HG02763 (cell line): ENCODE measurements at regions not wholly inside any gene's neighbourhood (a gene's known extent, or its start where the extent isn't known, plus 50 kb on each side); places are given as distances from the start of the nearest gene placed in this dataset.
A peak's percentile ranks its signal among the peaks of the same experiment; 100 is the strongest.
"Not testable (repeated sequence)": the region's sequence is repeated elsewhere in the genome, so short reads cannot be mapped to it uniquely, and the experiment has no call there.

Experiments
- ATAC-seq: cut with Tn5 transposase; IDR thresholded peaks from one replicate; pipeline ENCODE4 v1.9.1; 2021; ENCODE audit warnings: mild to moderate bottlenecking, moderate library complexity; ENCODE audit not compliant: unreplicated experiment

DNA sequence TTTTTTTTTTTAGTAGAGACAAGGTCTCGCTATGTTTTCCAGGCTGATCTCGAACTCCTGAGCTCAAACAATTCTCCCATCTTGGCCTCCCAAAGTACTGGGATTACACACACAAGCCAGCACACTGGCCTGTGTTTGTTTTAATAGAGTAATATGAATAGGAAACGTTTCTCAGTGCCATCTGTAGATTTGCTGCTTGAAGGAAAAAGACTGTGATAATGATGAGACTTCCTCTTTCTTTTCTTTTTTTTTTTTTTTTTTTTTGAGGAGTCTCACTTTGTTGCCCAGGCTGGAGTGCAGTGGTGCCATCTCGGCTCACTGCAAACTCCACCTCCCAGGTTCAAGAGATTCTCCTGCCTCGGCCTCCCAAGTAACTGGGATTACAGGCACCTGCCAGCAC lies 74.7 kb upstream of the ATL2 start:
- not testable (repeated sequence) for ATAC-seq

DNA sequence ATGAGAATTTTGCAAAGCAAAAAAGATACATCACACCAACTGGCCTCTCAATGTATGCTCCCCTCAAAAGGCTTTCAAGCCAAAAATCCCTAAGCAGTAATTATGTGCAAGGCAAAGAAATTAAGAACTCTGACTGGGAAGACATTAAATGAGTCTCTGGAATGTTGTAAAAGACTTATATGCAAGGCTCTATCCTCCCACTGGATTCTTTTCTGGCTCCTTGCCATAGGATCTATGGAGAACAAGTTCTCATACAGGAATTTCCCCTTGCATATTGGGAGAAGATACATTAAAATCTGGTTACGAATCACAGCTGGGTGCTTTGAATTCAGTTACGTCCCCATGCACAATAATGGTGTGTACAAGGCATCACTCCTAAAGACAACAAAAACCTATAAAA lies 73.4 kb upstream of the ATL2 start:
- ATAC-seq: no peak

DNA sequence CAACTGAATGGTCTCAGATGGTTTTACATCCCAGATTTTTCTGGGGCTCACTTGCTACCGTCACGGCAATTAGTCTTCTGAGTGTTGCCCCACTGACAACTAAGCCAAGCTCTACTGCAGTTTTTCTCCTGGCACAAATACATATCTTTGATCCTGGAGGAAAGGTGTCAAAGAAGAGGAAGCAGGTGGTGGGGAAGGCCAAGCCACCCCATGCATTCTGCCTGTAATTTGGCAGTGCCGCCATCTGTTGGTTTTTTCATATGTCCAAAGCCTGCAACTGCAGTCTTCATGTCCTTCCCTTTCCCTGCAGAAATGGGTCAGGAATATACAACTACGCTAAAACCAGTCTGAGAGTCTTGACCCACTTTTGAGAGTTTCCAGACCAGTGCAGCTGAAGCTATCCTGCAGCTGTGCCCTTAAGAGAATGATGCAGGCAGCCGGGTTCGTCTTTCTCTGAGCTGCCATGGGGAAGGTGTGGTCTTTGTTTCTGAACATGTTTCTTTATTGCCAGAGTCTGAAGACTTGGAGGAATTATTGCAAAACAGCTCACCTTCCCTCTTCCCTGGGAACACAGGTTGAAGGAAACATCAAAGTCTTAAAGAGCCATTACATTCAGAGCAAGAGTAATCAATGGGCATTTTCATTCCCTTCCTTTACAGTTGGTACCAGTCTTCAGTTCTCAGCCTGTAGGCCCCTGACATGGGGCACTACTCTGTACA lies 71.8 kb upstream of the ATL2 start:
- no peak for ATAC-seq

DNA sequence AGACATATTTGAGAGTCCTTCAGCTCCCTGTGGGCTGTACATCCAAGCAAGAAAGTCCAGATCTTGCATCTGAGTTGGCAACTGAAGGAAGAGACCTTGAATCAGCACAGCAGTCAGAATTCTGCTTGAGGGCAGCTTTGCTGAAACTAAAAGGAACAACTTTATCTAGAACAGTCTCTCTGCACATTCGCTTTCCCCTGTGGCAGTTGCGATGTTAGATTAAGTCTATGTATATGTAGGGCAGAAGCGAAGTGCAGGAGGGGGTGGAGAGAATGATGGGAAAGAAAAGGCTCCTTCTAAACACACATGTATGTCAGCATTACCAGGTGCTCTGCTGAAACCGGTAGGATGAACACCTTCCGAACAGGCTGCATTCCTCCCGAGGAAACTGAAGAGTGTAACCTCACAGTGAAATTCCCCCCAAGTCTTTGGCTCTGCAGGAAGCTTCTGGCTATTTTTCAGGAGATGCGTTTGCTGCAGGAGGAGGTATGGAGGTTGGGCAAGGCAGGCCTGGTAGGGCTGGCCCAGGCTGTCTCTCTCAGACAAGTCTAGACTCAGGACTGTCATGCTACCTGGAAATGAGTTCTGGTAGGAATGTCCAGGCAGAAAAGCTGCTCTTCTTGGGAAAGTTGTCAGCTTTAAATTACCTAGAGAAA lies 70.0 kb upstream of the ATL2 start:
- ATAC-seq: no peak

DNA sequence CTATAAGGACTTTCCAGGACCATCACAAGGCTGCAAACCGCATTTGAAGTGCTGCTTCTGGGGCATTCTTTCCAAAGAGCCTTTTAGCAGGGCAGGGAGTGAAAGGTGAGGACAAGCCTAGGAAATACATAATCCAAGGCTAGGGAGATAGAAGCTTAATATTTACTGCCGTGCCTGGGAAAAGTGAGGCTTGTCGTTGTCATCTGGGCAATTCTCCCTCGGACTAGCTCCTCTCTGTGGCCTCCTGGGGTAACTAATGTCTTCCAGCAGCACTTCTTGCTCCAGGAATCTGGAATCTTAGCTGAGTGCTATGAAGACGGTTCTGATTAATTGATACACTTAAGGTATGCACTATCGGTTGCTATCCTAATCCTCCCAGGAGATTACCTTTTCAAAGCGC lies 69.3 kb upstream of the ATL2 start:
- ATAC-seq: no peak

DNA sequence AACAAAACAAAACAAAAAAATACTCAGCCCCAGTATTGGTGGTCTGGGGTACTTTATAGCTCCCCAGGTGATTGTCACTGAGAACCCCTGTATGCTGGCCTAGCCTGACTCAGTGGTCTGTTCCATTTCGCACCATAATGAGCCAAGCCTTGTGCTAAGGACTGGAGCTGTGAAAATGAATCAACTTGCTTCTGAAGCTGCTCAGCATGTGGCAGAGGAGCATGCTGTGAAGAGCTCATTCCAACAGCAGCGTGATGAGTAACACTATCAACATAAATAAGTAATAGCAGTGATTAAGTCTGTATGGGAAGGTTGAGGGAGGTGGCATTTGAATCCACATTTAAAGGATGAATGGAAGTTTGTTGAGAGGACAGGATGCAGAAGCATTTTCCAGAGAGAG lies 67.2 kb upstream of the ATL2 start:
- no peak for ATAC-seq

DNA sequence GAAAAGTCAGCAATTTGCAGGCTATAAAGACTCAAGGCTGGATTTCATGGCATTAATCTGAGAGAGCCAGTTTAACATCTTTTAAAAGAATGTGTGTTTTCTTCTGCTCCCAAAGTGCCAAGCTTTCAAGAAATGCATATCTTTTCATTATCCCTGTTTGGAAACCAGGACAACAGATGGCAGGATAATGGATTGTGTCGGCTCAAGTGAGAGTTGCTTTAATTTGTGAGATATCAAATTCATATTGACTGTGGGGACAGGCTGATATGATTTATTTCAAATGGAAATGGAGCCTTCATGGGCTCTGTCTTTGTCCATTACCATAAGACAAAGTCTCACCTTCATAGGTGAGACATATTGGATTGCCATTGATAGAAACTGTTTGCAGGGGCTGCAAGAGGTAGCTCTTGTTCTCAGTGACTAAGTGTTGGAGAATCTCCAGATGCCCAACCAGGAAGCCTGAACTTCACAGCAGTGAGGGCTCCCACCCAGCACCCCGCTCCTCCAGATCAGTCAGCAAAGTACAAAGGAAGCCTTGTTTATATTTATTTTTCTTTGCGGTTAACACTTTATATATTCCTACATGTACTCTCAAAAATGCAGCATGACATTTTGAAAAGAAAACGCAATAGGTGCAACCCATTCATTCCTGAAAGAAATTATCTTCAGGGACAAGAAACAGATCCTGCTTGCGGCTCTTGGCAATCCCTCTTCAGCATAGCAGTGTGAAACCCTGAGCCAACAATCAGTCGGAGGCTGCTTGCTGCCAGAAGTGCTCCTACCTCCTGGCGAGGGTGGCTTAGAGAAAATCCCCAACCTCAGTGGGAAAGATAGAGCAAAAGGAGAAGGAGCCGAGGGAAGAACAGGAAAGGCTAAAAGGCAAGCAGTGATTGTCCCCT lies 65.8 kb upstream of the ATL2 start:
- ATAC-seq: no peak

DNA sequence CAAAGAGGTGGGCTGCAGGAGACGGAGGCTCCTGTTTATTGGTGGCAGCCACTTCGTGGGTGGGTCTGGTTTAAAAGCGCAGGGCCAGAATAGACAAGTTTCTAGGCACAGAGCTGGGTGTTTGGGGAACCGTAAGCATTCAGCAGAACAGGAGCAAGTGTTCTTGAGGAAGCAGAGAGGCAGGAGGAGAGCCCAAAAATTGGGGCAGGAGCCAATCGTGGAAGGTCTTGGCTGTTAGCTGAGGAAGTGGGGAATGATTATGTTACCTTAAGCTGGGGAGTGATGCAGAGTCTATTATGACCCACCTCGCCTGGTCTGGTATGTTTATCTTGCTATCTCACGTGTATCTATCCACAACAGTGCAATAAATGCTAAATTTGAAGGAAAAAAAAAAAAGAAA lies 64.3 kb upstream of the ATL2 start:
- no peak for ATAC-seq

DNA sequence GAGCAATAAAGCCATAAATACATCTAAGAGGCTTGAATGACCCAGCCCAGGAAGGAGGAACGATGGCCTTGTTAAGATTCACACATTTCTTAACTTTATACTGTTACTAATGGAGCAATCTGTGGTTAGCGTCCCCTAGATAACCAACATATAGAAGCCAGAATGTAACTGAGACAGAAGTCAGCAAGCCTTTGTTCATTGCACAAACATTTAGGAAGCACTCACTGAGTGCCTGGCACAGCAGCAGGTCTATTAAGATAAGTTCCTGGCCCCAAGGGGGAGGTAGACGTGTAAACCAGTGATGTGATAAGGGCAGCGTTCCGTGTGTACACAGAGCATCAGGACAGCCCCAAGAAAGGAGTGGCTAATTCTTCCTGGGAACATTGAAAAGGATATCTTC lies 63.6 kb upstream of the ATL2 start:
- ATAC-seq: no peak

DNA sequence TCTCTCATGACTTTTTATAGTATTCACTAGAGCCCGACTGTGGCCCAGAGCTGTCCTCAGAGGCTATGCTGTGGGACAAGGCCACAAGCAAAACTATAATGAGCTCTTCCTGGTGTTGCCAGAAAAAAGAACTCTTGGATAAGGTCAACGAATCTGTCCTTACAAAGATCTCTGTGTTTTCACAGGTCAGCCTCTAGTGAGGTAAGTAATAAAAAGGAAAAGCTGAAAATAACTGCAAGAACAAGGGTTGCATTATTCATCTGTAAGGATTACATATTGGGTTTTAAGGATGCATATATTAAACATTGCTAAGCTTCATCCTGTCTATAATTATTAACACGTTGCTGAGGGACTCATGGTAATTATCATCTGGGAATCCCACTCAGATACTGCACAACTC lies 62.8 kb upstream of the ATL2 start:
- no peak for ATAC-seq

DNA sequence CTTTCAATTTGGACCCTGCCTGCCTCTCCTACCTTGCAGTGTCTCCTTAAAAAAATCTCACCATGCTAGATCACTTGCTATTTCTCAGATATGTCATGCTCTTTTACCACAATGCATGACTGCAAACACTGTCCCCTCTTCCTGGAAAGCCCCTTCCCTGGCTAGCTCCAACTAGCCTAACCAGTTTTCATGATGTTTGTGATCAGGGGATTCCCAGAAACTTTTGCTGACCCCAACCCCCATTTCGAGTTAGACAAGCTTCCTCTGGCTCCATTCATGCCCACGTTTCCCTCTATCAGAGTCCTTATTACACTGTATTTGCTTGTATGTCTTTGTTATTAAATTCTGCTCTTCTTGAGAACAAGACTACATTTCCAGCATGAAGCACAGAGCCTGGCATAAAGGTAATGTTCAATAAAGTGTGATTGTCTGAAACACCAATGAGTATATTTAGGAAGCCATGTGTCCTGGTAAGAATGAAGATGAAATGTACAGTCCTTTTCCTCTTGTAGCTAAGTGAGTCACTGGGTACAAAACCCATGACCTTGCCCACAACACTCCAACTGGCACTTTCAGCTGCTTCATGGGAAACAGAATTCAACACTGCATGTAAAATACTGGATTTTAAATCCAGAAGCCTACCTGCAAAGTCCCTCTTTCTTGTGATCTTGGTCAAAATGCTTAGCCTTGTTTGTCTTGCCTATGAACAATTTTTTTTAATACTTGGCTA lies 62.0 kb upstream of the ATL2 start:
- peak; percentile 67 for ATAC-seq

DNA sequence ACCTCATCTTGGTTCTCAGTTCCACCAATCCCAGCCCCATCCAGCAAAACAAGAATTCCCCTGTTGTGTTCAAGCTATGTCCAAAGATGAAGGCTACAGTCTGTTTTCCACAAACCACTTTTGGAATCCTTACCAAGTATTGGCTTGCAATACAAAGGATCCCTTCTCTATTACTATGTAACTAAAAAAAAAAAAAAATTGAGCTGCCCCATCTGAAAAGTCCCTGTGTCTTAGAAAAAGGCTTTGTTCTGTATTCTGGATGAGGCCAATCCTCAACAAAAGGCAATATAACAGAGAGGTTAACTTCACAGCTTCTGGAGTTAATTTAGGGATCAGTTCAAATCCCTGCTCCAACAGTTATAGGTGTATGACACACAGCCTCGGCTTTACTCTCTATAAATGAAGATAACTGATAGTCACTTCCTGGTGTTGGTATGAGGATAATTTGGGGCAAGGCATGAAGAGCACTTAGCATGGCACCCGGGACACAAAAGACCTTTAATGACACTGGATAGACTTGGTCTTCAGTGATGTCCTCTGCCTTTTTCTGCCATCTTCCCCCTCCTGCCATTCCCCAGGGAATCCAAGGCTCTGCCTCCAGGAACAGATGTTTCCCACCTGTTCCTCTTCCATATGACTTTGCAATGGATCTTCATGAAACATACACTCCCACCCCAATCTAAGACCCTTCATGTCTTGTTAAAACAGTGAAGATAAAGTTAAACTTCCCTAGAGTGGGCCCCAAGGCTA lies 61.2 kb upstream of the ATL2 start:
- ATAC-seq: no peak

DNA sequence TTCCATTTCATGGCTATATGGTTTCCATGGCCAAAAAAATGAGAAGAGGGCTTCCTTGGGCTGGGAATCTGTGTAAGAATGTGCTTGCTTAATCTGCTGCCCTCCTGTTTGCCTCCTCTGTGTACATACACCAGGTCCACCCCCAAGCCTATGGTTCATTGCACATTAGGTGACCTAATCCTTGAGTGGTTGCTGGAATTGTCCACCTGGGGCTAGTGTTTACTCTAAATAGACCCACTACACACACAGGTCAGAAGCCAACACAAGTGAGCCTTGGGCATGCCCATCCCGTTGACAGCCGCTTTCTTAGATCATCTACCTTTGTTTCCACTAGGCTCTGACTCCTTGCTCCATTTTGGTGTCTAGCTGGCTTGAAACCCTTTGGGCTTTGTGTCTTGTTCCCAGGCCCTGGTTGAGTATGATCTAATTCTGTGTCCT lies 59.2 kb upstream of the ATL2 start:
- no peak for ATAC-seq

DNA sequence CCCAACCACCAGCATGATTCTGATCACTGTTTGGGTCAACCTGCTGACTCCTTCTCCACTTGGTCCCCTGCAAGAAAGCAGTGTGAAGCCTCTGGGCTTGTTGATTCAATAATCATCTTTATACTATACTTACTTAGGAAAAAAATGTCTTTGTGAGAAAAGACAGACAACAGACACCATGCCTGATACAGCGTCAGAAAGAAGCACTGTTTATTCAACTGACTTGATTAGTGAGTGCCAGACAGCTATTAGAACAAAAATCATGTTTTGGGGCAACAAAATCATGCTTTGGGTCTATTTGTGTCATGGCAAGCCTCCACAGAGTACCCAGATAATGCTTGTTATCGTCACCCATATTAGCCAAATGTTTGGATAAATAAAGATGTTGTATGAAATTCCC lies 58.7 kb upstream of the ATL2 start:
- no peak for ATAC-seq

DNA sequence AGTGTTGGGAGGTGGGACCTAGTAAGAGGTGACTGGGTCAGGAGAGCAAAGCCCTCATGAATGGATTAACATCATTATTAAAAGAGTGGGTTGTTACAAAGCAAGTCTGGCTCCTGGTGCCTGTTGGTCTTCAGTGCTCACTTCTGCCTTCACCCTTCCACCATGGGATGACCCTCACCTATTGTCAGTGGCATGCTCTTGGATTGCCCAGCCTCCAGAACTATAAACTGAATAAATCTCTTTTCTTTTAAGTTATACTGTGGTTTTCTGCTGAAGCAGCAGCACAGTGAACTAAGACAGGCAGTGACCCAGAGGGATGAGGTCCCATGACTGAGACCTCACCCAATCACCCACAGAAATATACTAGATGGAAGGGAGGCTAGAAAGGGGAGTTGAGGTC lies 57.5 kb upstream of the ATL2 start:
- no peak for ATAC-seq

DNA sequence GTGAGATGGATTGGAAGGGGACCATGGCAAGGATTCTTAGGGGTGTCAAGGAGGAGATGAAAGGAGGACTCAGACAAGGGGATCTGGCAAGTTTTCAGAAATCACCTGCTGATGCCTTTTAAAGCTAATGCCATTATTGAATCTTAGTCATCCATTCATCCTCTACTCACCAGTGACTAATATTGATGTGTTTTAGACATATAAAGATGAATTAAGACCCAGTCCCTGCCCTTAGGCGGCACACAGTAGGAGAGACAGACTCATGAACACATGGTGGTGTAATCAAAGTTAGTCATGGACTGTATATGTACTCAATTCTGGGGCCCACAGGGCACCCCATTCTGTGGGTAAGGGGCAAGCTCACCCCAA lies 56.5 kb upstream of the ATL2 start:
- no peak for ATAC-seq

DNA sequence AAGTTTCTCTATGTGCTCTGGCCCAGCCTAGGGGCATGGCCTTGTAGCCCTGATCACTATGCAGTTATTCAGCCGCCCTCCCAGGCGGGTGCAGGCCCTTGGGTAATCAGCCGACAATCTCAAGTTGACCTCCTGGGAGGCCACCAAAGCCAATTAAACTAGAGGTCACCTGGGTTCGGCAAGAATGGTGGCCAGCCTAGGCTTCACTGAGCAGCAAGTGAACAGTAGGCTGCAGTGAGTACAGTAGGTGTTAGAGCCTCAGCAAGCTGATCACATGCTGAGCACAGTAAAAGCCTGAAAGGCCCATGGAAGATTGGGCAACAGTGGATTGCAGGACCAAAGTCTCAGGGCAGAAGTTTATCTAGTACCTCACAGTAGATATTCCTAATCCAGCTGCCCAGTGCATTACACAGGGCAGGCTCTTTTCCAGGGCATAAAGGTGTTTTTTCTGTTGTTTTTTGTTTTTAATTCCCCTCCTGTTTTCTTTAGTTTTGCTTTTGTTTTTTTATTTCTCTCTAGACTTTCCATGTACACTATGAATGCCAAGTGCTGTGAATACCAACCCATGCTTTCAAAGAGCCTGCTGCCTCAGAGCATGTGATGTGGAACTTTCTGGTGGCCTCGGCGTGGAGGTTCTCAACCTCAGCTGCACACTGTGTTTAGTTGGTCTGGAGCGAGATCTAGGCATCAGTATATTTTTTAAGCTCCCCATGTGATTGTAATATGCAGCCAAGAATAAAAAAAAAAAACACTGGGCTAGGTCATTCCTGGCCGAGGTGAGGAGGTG lies 55.9 kb upstream of the ATL2 start:
- ATAC-seq: no peak

DNA sequence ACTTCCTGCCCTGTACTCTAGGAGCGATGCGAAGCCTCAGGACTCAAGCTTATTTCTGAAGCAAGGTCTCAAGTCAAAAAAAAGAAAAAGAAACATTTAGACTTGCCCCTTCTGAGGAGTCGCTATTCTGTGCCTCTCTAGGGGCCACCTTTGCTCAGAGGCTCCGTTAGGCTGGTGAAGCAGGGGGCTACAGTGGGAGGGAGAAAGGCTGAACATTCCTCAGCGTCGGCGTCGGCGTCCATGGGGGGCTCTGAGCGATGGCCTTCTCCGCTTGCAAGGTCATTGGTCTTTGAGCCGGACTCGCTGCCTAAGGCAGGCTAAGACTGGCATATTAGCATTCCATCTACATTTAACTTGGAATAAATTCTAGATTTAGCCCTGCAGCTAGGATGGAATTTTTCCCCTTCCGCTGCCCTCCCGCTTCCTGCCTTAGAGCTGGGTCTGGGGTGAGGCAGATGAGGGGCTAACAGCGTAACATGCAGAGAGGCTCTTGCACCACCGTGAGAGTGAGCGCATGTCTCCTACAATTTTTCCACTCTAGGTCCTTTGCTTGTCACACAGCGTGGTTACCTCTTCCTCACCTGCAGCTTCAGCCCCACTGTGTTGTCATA lies 53.6 kb upstream of the ATL2 start:
- no peak for ATAC-seq

DNA sequence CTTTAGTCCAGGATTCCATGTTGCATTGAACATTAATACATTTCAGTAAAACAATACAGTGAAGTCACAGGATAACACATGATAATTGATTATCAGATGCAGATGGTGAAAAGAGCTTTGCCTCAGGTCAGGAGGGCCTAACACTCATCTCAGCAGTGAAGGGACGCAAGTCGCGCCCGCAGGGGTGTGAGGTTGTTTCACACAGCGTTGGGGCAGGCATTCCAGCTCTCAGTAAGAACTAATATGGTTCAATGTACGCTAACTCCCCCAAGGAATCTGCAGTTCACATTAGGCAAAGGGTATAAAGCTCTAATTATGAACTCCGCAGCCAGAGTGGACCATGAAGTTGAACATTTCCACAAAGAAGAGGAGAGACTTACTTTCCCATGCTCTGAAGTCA lies 53.1 kb upstream of the ATL2 start:
- ATAC-seq: no peak
